ENCODE measurements at regions not wholly inside any gene's neighbourhood (a gene's known extent, or its start where the extent isn't known, plus 50 kb on each side); places are given as distances from the start of the nearest gene placed in this dataset. TPM values are rescaled to one million over a fixed set of nuclear protein-coding genes. Genes with fewer than 3 reads are reported as not detected.
A peak's percentile ranks its signal among the peaks of the same experiment; 100 is the strongest.
"Not testable (repeated sequence)": the region's sequence is repeated elsewhere in the genome, so short reads cannot be mapped to it uniquely, and the experiment has no call there.

- DNase-seq (ENCODE audit: low read depth): no peak
These were observed 278.1 kb downstream of the TCERG1L start for GRCh38 chr10:131033166-131034085.

GRCh38 chr10:131034451-131034850 lies 277.1 kb downstream of the TCERG1L start:
- no peak for DNase-seq (ENCODE audit: low read depth)

GRCh38 chr10:131035779-131036178 lies 275.7 kb downstream of the TCERG1L start:
- DNase-seq (ENCODE audit: low read depth): peak; percentile 16

GRCh38 chr10:131038056-131038455 lies 273.5 kb downstream of the TCERG1L start:
- no peak for DNase-seq (ENCODE audit: low read depth)

GRCh38 chr10:131041031-131041430 lies 270.5 kb downstream of the TCERG1L start:
- DNase-seq (ENCODE audit: low read depth): no peak

GRCh38 chr10:131041441-131041840 lies 270.1 kb downstream of the TCERG1L start:
- no peak for DNase-seq (ENCODE audit: low read depth)

- DNase-seq (ENCODE audit: low read depth): not testable (repeated sequence)
These were observed 269.5 kb downstream of the TCERG1L start for GRCh38 chr10:131042015-131042414.

Small RNAs in the stretch of these regions (small RNA-seq; reads per million reads assigned to genes)
- gene MIR378C (not detected), gene RF00019 (not detected)

Measured in HT1080 (cell line).